ENCODE measurements at regions not wholly inside any gene's neighbourhood (a gene's known extent, or its start where the extent isn't known, plus 50 kb on each side); places are given as distances from the start of the nearest gene placed in this dataset.

DNA sequence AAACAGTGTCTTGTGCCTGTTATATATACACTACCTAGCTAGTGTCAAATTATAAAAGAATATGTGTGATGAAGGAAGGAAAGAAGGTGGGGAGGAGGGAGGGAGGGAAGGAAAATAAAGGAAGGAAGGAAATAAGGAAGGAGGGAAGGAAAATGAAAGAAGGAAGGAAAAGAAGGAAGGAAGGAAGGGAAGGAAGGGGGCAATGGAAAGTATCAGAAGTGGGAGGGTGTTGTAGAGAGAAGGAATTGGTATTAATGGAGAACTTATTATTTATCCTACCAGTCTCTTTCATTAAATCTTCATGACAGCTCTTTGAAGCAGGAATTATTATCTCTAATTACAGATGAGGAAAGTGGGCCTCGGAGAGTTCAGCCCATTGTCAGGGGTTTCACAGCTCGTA is 202.4 kb downstream of the SAMD5 start:
- DNase-seq (ENCODE audit: low read depth) = no peak
- H3K4me3 ChIP-seq (ENCODE audit: low read length) = no peak overlapping the region
- TF ChIP-seq CTCF (IDR thresholded peaks at IDR 0.05; ENCODE audit: insufficient read depth, low read depth, low read length, missing control alignments) = no peak

DNA sequence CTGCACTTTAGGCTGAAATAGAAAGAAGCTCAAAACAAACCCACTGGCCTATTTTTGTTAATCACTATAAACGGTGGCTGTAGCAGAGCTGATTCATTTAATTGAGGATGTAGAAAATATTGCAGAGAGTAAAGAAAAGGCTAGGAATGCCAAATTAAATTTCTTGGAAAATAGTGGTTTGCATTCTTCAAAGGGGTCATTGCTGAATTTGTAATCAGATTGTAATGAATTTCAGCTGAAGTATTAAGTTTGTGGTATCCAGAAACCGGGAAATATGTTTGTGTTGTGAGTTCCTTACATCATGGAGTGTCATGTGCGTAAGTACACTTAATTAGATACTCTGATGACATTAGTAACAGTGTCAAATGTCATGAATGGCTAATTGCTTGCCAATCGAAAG is 203.0 kb downstream of the SAMD5 start:
- no peak overlapping the region for H3K4me3 ChIP-seq (ENCODE audit: low read length)
- DNase-seq (ENCODE audit: low read depth) = no peak
- TF ChIP-seq CTCF (IDR thresholded peaks at IDR 0.05; ENCODE audit: insufficient read depth, low read depth, low read length, missing control alignments) = no peak

GRCh38 chr6:147712841-147713240 is 204.4 kb downstream of the SAMD5 start:
- H3K4me3 ChIP-seq (ENCODE audit: low read length) = no peak overlapping the region
- TF ChIP-seq CTCF (IDR thresholded peaks at IDR 0.05; ENCODE audit: insufficient read depth, low read depth, low read length, missing control alignments) = no peak
- no peak for DNase-seq (ENCODE audit: low read depth)

- no peak for TF ChIP-seq CTCF (IDR thresholded peaks at IDR 0.05; ENCODE audit: insufficient read depth, low read depth, low read length, missing control alignments)
- no peak for DNase-seq (ENCODE audit: low read depth)
- no peak overlapping the region for H3K4me3 ChIP-seq (ENCODE audit: low read length)
These were observed 206.5 kb downstream of the SAMD5 start for GRCh38 chr6:147715035-147715434.

DNA sequence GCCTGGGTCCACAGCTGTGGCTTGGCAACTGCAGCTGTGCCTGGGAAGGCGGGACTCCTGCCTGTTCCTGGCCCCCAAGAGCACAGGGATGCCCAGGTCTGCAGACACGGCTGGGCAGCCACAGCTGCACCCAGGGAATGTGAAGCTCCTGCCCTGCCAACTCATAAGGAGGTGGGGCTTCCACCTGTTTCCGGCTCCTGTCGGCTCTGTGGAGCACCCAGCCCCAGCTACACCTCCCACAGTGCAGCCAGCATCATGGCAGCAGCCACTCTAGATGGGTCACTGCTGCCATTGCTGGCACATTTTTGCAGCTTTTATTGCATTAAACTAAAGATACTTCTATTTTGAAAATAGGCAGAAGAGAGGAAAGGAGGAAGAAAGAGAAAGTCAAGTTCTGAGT is 207.9 kb downstream of the SAMD5 start:
- DNase-seq (ENCODE audit: low read depth) = no peak
- no peak for TF ChIP-seq CTCF (IDR thresholded peaks at IDR 0.05; ENCODE audit: insufficient read depth, low read depth, low read length, missing control alignments)
- H3K4me3 ChIP-seq (ENCODE audit: low read length) = no peak overlapping the region

GRCh38 chr6:147717991-147718390 is 209.5 kb downstream of the SAMD5 start:
- DNase-seq (ENCODE audit: low read depth) = no peak
- H3K4me3 ChIP-seq (ENCODE audit: low read length) = no peak overlapping the region
- TF ChIP-seq CTCF (IDR thresholded peaks at IDR 0.05; ENCODE audit: insufficient read depth, low read depth, low read length, missing control alignments) = no peak

GRCh38 chr6:147722158-147722557 is 213.7 kb downstream of the SAMD5 start:
- TF ChIP-seq CTCF (IDR thresholded peaks at IDR 0.05; ENCODE audit: insufficient read depth, low read depth, low read length, missing control alignments) = no peak
- no peak overlapping the region for H3K4me3 ChIP-seq (ENCODE audit: low read length)
- no peak for DNase-seq (ENCODE audit: low read depth)
